ENCODE measurements at regions not wholly inside any gene's neighbourhood (a gene's known extent, or its start where the extent isn't known, plus 50 kb on each side); places are given as distances from the start of the nearest gene placed in this dataset.

GRCh38 chr1:191929383-191929782, 228.9 kb upstream of the RGS18 start:
- TF ChIP-seq SNAI2 (CRISPR knock-in tag; IDR thresholded peaks at IDR 0.05) (no peak), ISL1 (CRISPR knock-in tag; IDR thresholded peaks at IDR 0.05) (no peak), RARB (CRISPR knock-in tag; IDR thresholded peaks at IDR 0.05) (no peak)
- no peak for ATAC-seq

GRCh38 chr1:191943684-191944083, 214.6 kb upstream of the RGS18 start:
- TF ChIP-seq PPARA (CRISPR knock-in tag; IDR thresholded peaks at IDR 0.05; ENCODE audit: borderline replicate concordance) = no peak
- no peak for TF ChIP-seq ZNF565 (CRISPR knock-in tag; conservative IDR thresholded peaks at IDR 0.05; ENCODE audit: low read depth)
- no peak for TF ChIP-seq ESRRG (CRISPR knock-in tag; IDR thresholded peaks at IDR 0.05)
- TF ChIP-seq ISL1 (CRISPR knock-in tag; IDR thresholded peaks at IDR 0.05) = no peak
- TF ChIP-seq ZFP30 (CRISPR knock-in tag; IDR thresholded peaks at IDR 0.05) = no peak
- TF ChIP-seq OSR1 (CRISPR knock-in tag; IDR thresholded peaks at IDR 0.05) = no peak
- TF ChIP-seq CREB5 (CRISPR knock-in tag; IDR thresholded peaks at IDR 0.05; ENCODE audit: low read depth) = no peak
- TF ChIP-seq SNAI2 (CRISPR knock-in tag; IDR thresholded peaks at IDR 0.05) = no peak
- no peak for TF ChIP-seq GLIS3 (CRISPR knock-in tag; IDR thresholded peaks at IDR 0.05)
- TF ChIP-seq ARNTL (CRISPR knock-in tag; IDR thresholded peaks at IDR 0.05; ENCODE audit: borderline replicate concordance, low read depth) = no peak
- no peak for TF ChIP-seq TSHZ2 (CRISPR knock-in tag; IDR thresholded peaks at IDR 0.05)
- TF ChIP-seq RARB (CRISPR knock-in tag; IDR thresholded peaks at IDR 0.05) = no peak
- no peak for TF ChIP-seq CSRNP3 (CRISPR knock-in tag; IDR thresholded peaks at IDR 0.05)
- TF ChIP-seq ZNF8 (CRISPR knock-in tag; IDR thresholded peaks at IDR 0.05) = no peak
- TF ChIP-seq PATZ1 (CRISPR knock-in tag; IDR thresholded peaks at IDR 0.05; ENCODE audit: borderline replicate concordance) = no peak
- TF ChIP-seq POU6F1 (CRISPR knock-in tag; IDR thresholded peaks at IDR 0.05; ENCODE audit: borderline replicate concordance, low read depth) = no peak
- no peak for TF ChIP-seq ZC3H10 (CRISPR knock-in tag; IDR thresholded peaks at IDR 0.05)
- TF ChIP-seq BACH2 (CRISPR knock-in tag; IDR thresholded peaks at IDR 0.05; ENCODE audit: borderline replicate concordance) = no peak
- no peak for ATAC-seq

- no peak for TF ChIP-seq SNAI2 (CRISPR knock-in tag; IDR thresholded peaks at IDR 0.05)
- ATAC-seq = no peak
Measured at GRCh38 chr1:191953526-191953925, 204.7 kb upstream of the RGS18 start.

GRCh38 chr1:191959856-191960255, 198.4 kb upstream of the RGS18 start:
- TF ChIP-seq ZC3H10 (CRISPR knock-in tag; IDR thresholded peaks at IDR 0.05) = no peak
- no peak for TF ChIP-seq ESRRG (CRISPR knock-in tag; IDR thresholded peaks at IDR 0.05)
- TF ChIP-seq ARNTL (CRISPR knock-in tag; IDR thresholded peaks at IDR 0.05; ENCODE audit: borderline replicate concordance, low read depth) = no peak
- TF ChIP-seq PPARA (CRISPR knock-in tag; IDR thresholded peaks at IDR 0.05; ENCODE audit: borderline replicate concordance) = no peak
- no peak for TF ChIP-seq ZNF565 (CRISPR knock-in tag; conservative IDR thresholded peaks at IDR 0.05; ENCODE audit: low read depth)
- TF ChIP-seq TSHZ2 (CRISPR knock-in tag; IDR thresholded peaks at IDR 0.05) = no peak
- TF ChIP-seq ZNF70 (CRISPR knock-in tag; IDR thresholded peaks at IDR 0.05) = no peak
- no peak for TF ChIP-seq RARB (CRISPR knock-in tag; IDR thresholded peaks at IDR 0.05)
- no peak for TF ChIP-seq ISL1 (CRISPR knock-in tag; IDR thresholded peaks at IDR 0.05)
- ATAC-seq = no peak

All from SK-N-SH treated with all-trans-retinoic acid at 6 μM for 48 hours (cell line).